ENCODE measurements at regions not wholly inside any gene's neighbourhood (a gene's known extent, or its start where the extent isn't known, plus 50 kb on each side); places are given as distances from the start of the nearest gene placed in this dataset.

- TF ChIP-seq, protein P1, sequence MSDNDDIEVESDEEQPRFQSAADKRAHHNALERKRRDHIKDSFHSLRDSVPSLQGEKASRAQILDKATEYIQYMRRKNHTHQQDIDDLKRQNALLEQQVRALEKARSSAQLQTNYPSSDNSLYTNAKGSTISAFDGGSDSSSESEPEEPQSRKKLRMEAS (IDR thresholded peaks at IDR 0.05; ENCODE audit: insufficient read depth, insufficient read length): no peak
- TF ChIP-seq, protein P2, sequence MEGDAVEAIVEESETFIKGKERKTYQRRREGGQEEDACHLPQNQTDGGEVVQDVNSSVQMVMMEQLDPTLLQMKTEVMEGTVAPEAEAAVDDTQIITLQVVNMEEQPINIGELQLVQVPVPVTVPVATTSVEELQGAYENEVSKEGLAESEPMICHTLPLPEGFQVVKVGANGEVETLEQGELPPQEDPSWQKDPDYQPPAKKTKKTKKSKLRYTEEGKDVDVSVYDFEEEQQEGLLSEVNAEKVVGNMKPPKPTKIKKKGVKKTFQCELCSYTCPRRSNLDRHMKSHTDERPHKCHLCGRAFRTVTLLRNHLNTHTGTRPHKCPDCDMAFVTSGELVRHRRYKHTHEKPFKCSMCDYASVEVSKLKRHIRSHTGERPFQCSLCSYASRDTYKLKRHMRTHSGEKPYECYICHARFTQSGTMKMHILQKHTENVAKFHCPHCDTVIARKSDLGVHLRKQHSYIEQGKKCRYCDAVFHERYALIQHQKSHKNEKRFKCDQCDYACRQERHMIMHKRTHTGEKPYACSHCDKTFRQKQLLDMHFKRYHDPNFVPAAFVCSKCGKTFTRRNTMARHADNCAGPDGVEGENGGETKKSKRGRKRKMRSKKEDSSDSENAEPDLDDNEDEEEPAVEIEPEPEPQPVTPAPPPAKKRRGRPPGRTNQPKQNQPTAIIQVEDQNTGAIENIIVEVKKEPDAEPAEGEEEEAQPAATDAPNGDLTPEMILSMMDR (IDR thresholded peaks at IDR 0.05; ENCODE audit: extremely low read depth in 1 of 2, insufficient read depth in 1 of 2, low read depth in 1 of 2, low read length in 2 of 2): no peak
- TF ChIP-seq POLR2A (IDR thresholded peaks at IDR 0.05; ENCODE audit: low read depth, low read length): no peak
These were observed 208.3 kb upstream of the SHH start for GRCh38 chr7:156020566-156020965.
